ENCODE measurements at regions not wholly inside any gene's neighbourhood (a gene's known extent, or its start where the extent isn't known, plus 50 kb on each side); places are given as distances from the start of the nearest gene placed in this dataset.

DNA sequence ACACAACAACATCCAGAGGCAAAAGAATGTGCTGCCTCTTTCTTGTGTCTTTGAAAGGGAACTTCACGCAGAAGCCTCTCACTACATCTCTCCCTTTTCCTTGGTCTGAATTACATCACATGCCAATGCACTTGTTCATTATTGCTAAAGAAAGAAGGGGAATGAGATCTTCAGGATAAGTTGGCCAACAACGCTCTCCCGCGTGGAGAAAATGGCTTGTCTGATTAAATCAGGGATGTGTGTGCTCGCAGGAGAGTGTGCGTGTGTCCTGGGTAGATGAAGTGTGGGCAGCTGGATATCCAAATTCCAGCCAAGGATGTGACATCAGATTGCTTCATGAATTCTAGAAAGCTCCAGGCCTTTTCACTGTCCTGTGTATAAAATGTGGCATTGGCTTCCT is 541.6 kb upstream of the FZD8 start:
- H3K4me3 ChIP-seq (ENCODE audit: low read depth, low read length): no peak overlapping the region
- TF ChIP-seq, protein P1, sequence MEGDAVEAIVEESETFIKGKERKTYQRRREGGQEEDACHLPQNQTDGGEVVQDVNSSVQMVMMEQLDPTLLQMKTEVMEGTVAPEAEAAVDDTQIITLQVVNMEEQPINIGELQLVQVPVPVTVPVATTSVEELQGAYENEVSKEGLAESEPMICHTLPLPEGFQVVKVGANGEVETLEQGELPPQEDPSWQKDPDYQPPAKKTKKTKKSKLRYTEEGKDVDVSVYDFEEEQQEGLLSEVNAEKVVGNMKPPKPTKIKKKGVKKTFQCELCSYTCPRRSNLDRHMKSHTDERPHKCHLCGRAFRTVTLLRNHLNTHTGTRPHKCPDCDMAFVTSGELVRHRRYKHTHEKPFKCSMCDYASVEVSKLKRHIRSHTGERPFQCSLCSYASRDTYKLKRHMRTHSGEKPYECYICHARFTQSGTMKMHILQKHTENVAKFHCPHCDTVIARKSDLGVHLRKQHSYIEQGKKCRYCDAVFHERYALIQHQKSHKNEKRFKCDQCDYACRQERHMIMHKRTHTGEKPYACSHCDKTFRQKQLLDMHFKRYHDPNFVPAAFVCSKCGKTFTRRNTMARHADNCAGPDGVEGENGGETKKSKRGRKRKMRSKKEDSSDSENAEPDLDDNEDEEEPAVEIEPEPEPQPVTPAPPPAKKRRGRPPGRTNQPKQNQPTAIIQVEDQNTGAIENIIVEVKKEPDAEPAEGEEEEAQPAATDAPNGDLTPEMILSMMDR (IDR thresholded peaks at IDR 0.05; ENCODE audit: borderline replicate concordance, insufficient read depth, low read depth, low read length): no peak

DNA sequence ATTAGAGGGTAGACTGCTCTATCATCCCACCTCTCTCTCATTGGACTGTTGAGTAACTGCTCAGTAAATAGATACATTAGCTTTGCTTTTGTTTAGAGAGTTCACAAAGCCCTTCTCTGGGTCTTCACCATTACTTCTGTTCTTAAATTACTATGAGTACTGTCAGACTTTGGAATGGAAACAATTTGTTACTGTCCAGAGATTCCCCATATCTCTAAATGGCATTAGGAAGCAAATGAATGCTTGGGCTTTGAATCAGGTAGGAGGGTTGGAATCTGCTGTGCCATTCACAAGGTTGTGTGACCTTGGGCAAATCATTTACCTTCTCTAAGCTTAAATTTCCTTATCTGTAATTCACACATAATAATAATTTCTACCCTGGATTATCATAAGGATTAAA is 541.0 kb upstream of the FZD8 start:
- no peak overlapping the region for H3K4me3 ChIP-seq (ENCODE audit: low read depth, low read length)
- TF ChIP-seq, protein P1 (IDR thresholded peaks at IDR 0.05; ENCODE audit: borderline replicate concordance, insufficient read depth, low read depth, low read length): no peak

DNA sequence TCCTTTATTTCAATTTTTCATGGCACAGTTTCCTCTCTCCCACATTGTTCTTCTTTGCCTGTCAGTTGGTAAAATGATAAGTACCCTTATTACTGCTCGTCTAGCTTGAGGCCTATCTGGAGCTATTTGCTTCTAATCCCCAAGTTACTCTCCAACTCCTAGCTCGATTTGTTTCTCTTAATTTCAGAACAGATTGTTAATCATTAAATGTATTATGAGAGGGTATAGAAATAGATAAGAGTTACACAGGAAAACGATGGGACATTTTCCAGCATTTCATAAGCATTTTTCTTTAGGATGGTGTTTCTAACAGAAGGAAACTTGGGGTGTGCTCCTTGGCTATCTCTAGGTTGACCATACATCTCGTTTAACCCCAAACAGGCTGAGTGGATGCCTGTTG is 540.5 kb upstream of the FZD8 start:
- H3K4me3 ChIP-seq (ENCODE audit: low read depth, low read length): no peak overlapping the region
- TF ChIP-seq, protein P1 (IDR thresholded peaks at IDR 0.05; ENCODE audit: borderline replicate concordance, insufficient read depth, low read depth, low read length): no peak

DNA sequence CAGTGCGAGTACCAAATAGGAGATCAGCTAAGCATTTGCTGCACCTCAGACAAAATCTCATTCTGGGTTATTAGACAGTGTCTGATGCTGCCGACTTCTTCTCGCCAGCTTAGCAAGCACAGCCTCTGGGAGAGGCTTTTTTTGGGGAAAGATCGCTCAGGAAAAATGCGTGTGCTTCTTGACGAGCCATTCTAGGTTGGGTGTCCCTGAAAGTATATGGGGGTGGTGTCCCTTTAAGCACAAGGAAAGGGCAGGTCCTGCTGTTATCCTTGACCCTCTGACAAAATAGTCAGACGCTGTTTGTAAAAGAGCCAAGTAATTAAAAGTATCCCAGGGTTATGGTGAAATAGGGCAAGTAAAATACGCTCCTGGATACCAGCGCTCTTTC is 540.1 kb upstream of the FZD8 start:
- TF ChIP-seq, protein P1 (IDR thresholded peaks at IDR 0.05; ENCODE audit: borderline replicate concordance, insufficient read depth, low read depth, low read length): no peak
- no peak overlapping the region for H3K4me3 ChIP-seq (ENCODE audit: low read depth, low read length)

DNA sequence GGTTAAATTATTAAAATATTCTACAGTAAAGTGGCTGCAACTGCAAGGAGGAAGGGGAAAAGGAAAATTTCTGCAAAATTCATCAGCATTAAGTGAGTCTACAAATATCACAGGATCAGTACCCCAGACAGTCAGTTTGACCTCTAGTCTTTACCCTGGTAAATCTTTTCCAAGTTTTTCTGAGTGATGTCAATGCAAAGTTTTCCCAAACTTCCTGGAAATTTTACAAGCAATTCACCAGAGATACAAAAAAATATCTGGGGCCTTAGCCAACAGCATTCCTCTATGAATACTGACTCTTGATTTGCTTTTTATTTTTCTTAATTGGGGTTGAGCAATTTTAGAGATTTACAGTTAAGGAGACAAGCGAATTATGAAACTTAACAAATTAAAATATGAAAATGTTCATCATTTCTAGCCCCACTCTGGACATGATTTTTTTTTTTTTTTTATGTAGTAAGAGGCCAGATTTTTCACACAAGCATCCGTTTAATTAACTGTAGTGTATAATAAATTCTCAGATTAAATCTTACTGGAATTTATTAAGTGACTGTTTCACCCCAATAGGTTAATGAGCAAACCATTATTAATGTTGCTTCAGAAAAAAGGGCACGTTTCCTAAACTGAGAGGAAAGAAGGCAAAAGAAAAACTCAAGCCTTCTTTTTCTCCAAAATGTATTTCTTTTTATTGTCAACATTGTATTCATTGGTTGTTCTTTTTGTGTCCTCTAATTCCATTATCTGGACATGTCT is 539.5 kb upstream of the FZD8 start:
- H3K4me3 ChIP-seq (ENCODE audit: low read depth, low read length): no peak overlapping the region
- TF ChIP-seq, protein P1 (IDR thresholded peaks at IDR 0.05; ENCODE audit: borderline replicate concordance, insufficient read depth, low read depth, low read length): no peak

DNA sequence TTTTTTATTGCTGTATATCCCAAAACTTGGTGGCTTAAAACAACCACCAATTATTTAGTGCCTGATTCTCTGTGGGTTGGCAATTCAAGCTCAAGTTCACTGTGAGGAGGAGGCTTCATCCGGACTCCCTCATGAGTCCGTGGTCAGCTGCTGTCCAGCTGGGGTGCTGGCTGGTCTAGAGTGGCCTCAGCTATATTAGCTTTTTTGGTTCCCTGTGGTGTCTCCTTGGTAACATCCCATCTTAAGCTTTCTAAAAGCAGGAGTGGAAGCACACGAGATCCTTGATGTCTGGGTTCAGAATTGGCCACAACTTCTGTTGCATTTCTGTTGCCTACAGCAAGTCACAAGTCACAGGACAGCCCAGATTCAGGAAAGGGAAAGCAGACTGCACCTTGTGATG is 536.5 kb upstream of the FZD8 start:
- no peak overlapping the region for H3K4me3 ChIP-seq (ENCODE audit: low read depth, low read length)
- TF ChIP-seq, protein P1 (IDR thresholded peaks at IDR 0.05; ENCODE audit: borderline replicate concordance, insufficient read depth, low read depth, low read length): no peak

DNA sequence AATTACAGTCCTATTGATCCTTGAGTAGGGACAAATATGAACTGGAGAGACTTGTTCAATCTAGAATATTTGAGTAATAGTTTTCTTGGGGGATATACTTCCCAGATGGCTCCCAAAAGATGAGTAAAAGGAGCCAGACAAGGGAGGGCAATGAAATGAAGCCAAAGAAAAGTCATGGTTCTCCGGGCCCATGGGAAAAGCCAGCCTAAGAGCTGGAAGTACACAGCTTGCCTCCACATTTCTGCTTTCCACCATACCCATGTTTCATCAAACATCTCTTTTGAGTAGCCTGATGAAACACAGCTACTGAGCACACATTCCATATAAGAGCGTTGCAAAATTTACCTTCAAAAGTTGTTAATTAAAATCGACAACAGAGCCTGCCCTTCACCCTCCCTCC is 535.0 kb upstream of the FZD8 start:
- H3K4me3 ChIP-seq (ENCODE audit: low read depth, low read length): no peak overlapping the region
- TF ChIP-seq, protein P1 (IDR thresholded peaks at IDR 0.05; ENCODE audit: borderline replicate concordance, insufficient read depth, low read depth, low read length): no peak

All from GM12875 (cell line).